Neural progenitor cell (in vitro differentiated cells): ENCODE measurements at regions not wholly inside any gene's neighbourhood (a gene's known extent, or its start where the extent isn't known, plus 50 kb on each side); places are given as distances from the start of the nearest gene placed in this dataset.

ENCODE experiments used
- EZH2 ChIP-seq: fragments of 200-600 bp; sonication (generic); IDR thresholded peaks from 2 replicates; pipeline ENCODE4 v1.6.1; 2017; ENCODE audit warnings: antibody characterized with exemption, mild to moderate bottlenecking, moderate library complexity
- EZH2phosphoT487 ChIP-seq: fragments of 200-600 bp; sonication (generic); IDR thresholded peaks from 2 replicates; pipeline ENCODE4 v1.6.1; 2017; ENCODE audit warnings: antibody characterized with exemption
- TF ChIP-seq, protein P1 (sequence below): fragments of 200-600 bp; sonication (generic); IDR thresholded peaks from 2 replicates; pipeline ENCODE4 v1.5.1; 2017; ENCODE audit warnings: antibody characterized with exemption, mild to moderate bottlenecking

DNA sequence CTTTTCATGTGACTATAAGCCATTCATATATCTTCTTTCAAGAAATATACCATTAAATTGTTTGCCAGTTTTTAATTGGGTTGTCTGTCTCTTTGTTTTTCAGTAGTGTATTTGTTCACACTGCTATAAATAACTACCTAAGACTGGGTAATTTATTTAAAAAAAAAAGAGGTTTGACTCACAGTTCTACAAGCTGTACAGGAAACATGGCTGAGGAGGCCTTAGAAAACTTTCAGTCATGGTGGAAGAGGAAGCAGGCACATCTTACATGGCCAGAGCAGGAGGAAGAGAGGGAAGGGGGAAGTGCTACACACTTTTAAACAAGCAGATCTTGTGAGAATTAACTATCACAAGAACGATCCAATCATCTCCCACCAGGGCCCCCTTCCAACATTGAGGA, 255.3 kb downstream of the EPM2A start:
- TF ChIP-seq, protein P1, sequence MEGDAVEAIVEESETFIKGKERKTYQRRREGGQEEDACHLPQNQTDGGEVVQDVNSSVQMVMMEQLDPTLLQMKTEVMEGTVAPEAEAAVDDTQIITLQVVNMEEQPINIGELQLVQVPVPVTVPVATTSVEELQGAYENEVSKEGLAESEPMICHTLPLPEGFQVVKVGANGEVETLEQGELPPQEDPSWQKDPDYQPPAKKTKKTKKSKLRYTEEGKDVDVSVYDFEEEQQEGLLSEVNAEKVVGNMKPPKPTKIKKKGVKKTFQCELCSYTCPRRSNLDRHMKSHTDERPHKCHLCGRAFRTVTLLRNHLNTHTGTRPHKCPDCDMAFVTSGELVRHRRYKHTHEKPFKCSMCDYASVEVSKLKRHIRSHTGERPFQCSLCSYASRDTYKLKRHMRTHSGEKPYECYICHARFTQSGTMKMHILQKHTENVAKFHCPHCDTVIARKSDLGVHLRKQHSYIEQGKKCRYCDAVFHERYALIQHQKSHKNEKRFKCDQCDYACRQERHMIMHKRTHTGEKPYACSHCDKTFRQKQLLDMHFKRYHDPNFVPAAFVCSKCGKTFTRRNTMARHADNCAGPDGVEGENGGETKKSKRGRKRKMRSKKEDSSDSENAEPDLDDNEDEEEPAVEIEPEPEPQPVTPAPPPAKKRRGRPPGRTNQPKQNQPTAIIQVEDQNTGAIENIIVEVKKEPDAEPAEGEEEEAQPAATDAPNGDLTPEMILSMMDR = no peak
- no peak for TF ChIP-seq EZH2
- no peak for TF ChIP-seq EZH2phosphoT487
